Neural cell (in vitro differentiated cells): ENCODE measurements at regions not wholly inside any gene's neighbourhood (a gene's known extent, or its start where the extent isn't known, plus 50 kb on each side); places are given as distances from the start of the nearest gene placed in this dataset.

Source experiments
- CTCF ChIP-seq: fragments of 450-650 bp; IDR thresholded peaks from 2 replicates; pipeline ENCODE4 v1.5.1; 2014; ENCODE audit warnings: antibody characterized with exemption, mild to moderate bottlenecking, moderate library complexity; ENCODE audit not compliant: poor library complexity, severe bottlenecking
- EP300 ChIP-seq: fragments of 450-650 bp; conservative IDR thresholded peaks from 2 replicates; pipeline ENCODE4 v1.6.1; 2014; ENCODE audit warnings: antibody characterized with exemption, mild to moderate bottlenecking, moderate library complexity; ENCODE audit not compliant: poor library complexity, severe bottlenecking
- EZH2 ChIP-seq: fragments of 200-600, 300-800 bp; shearing (Covaris generic), sonication (generic); IDR thresholded peaks from 2 replicates; pipeline ENCODE4 v1.6.1; 2014; ENCODE audit warnings: antibody characterized with exemption, low read length, borderline replicate concordance, mild to moderate bottlenecking; ENCODE audit not compliant: insufficient read depth, poor library complexity, severe bottlenecking
- RAD21 ChIP-seq: fragments of 450-650 bp; conservative IDR thresholded peaks from 2 replicates; pipeline ENCODE4 v1.6.1; 2014; ENCODE audit warnings: antibody characterized with exemption, mild to moderate bottlenecking, moderate library complexity
- TF ChIP-seq, protein P1 (sequence below): IDR thresholded peaks from 2 replicates; pipeline ENCODE4 v1.6.1; 2012; ENCODE audit warnings: borderline replicate concordance

DNA sequence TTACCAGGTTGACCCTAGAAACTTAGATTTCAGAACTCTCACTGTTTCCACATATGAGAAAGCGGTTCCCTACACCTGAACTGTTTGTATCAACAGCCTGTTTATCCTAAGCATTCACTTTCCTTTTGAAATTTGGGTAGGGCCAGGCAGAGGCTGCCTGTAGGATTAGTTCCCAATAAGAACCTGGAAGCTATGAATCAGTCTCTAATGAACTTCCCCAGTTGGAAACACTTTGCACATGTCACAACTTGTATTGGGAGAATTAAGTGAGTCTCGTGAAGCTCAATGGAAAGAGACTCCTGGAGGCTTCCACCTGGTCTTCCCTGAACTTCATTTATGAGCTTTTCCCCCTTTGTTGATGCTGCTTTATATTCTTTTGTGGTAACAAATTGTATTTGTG is 486.6 kb upstream of the HS6ST1 start:
- TF ChIP-seq EP300 (no peak), EZH2 (no peak), RAD21 (no peak), CTCF (no peak)
- TF ChIP-seq, protein P1, sequence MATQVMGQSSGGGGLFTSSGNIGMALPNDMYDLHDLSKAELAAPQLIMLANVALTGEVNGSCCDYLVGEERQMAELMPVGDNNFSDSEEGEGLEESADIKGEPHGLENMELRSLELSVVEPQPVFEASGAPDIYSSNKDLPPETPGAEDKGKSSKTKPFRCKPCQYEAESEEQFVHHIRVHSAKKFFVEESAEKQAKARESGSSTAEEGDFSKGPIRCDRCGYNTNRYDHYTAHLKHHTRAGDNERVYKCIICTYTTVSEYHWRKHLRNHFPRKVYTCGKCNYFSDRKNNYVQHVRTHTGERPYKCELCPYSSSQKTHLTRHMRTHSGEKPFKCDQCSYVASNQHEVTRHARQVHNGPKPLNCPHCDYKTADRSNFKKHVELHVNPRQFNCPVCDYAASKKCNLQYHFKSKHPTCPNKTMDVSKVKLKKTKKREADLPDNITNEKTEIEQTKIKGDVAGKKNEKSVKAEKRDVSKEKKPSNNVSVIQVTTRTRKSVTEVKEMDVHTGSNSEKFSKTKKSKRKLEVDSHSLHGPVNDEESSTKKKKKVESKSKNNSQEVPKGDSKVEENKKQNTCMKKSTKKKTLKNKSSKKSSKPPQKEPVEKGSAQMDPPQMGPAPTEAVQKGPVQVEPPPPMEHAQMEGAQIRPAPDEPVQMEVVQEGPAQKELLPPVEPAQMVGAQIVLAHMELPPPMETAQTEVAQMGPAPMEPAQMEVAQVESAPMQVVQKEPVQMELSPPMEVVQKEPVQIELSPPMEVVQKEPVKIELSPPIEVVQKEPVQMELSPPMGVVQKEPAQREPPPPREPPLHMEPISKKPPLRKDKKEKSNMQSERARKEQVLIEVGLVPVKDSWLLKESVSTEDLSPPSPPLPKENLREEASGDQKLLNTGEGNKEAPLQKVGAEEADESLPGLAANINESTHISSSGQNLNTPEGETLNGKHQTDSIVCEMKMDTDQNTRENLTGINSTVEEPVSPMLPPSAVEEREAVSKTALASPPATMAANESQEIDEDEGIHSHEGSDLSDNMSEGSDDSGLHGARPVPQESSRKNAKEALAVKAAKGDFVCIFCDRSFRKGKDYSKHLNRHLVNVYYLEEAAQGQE, result no peak
